T1000 (cell line): ENCODE measurements at regions not wholly inside any gene's neighbourhood (a gene's known extent, or its start where the extent isn't known, plus 50 kb on each side); places are given as distances from the start of the nearest gene placed in this dataset.
A peak's percentile ranks its signal among the peaks of the same experiment; 100 is the strongest.

ENCODE experiments used
- DNase-seq: peaks from one replicate; lab custom pipeline; 2025; ENCODE audit warnings: mixed read lengths; lab: John Stamatoyannopoulos, UW

GRCh38 chr6:14274546-14275492, 157.2 kb downstream of the CD83 start:
- no peak for DNase-seq

GRCh38 chr6:14275493-14275851, 157.9 kb downstream of the CD83 start:
- no peak for DNase-seq

GRCh38 chr6:14276071-14276470, 158.5 kb downstream of the CD83 start:
- DNase-seq: no peak

GRCh38 chr6:14276667-14277404, 159.3 kb downstream of the CD83 start:
- DNase-seq: no peak

- DNase-seq: no peak
These were observed 159.9 kb downstream of the CD83 start for GRCh38 chr6:14277405-14277930.

GRCh38 chr6:14278006-14278405, 160.4 kb downstream of the CD83 start:
- no peak for DNase-seq

- no peak for DNase-seq
These were observed 160.9 kb downstream of the CD83 start for GRCh38 chr6:14278446-14278845.

GRCh38 chr6:14280006-14280510, 162.5 kb downstream of the CD83 start:
- DNase-seq: no peak

- no peak for DNase-seq
These were observed 163.3 kb downstream of the CD83 start for GRCh38 chr6:14280766-14281293.

GRCh38 chr6:14281811-14282660, 164.5 kb downstream of the CD83 start:
- DNase-seq: no peak

GRCh38 chr6:14282854-14283505, 165.4 kb downstream of the CD83 start:
- no peak for DNase-seq

GRCh38 chr6:14283600-14284235, 166.1 kb downstream of the CD83 start:
- no peak for DNase-seq

- DNase-seq: no peak
These were observed 167.5 kb downstream of the CD83 start for GRCh38 chr6:14284969-14285590.

- peak; percentile 25 for DNase-seq
These were observed 168.6 kb downstream of the CD83 start for GRCh38 chr6:14286144-14286543.

- DNase-seq: no peak
These were observed 169.3 kb downstream of the CD83 start for GRCh38 chr6:14286634-14287428.

GRCh38 chr6:14287707-14288106, 170.1 kb downstream of the CD83 start:
- DNase-seq: no peak

- DNase-seq: no peak
These were observed 171.3 kb downstream of the CD83 start for GRCh38 chr6:14288910-14289309.

GRCh38 chr6:14290041-14290771, 172.6 kb downstream of the CD83 start:
- DNase-seq: no peak
